ENCODE measurements at regions not wholly inside any gene's neighbourhood (a gene's known extent, or its start where the extent isn't known, plus 50 kb on each side); places are given as distances from the start of the nearest gene placed in this dataset.
"Not testable (repeated sequence)": the region's sequence is repeated elsewhere in the genome, so short reads cannot be mapped to it uniquely, and the experiment has no call there.

GRCh38 chrX:34341258-34341657 is 209.1 kb upstream of the FAM47A start:
- H3K4ac ChIP-seq (ENCODE audit: low read depth in 1 of 2, low read length in 2 of 2) = no peak overlapping the region
- H3K27me3 ChIP-seq (ENCODE audit: control insufficient read depth in 1 of 2, insufficient read depth in 1 of 2, low read length in 2 of 2) = no peaks in the 10 kb centered on the region
- no peaks in the 10 kb centered on the region for H3K79me1 ChIP-seq (replicated peaks; ENCODE audit: low read length, poor library complexity, severe bottlenecking)
- H2BK5ac ChIP-seq (ENCODE audit: low read depth, low read length, poor library complexity, severe bottlenecking) = no peak overlapping the region
- H3K4me1 ChIP-seq (ENCODE audit: control insufficient read depth, insufficient read depth, low read depth, low read length) = no peaks in the 10 kb centered on the region
- H3K18ac ChIP-seq (ENCODE audit: low read depth in 1 of 2, low read length in 2 of 2) = no peak overlapping the region
- H3K4me3 ChIP-seq (ENCODE audit: insufficient read depth in 1 of 2, low read depth in 1 of 2, low read length in 2 of 2) = no peak overlapping the region
- H4K91ac ChIP-seq (ENCODE audit: low read length) = no peak overlapping the region
- no peak overlapping the region for H3K9ac ChIP-seq (ENCODE audit: low read length)
- no peak overlapping the region for H3K27ac ChIP-seq (ENCODE audit: low read length, poor library complexity, severe bottlenecking)
- no peak overlapping the region for H2BK15ac ChIP-seq (ENCODE audit: low read depth, poor library complexity, severe bottlenecking)
- no peak overlapping the region for H3K4me2 ChIP-seq (ENCODE audit: low read length, poor library complexity, severe bottlenecking)
- no peak overlapping the region for H4K8ac ChIP-seq (ENCODE audit: low read length)
- H3K23ac ChIP-seq (ENCODE audit: low read length in 2 of 2) = no peak overlapping the region
- no peak for DNase-seq
- no peaks in the 10 kb centered on the region for H3K9me3 ChIP-seq (ENCODE audit: control insufficient read depth, low read length)
- H2AFZ ChIP-seq (ENCODE audit: low read depth, low read length) = no peak overlapping the region
- H2BK120ac ChIP-seq (ENCODE audit: low read depth, low read length) = no peak overlapping the region
- H3K14ac ChIP-seq (ENCODE audit: low read length in 2 of 2) = no peak overlapping the region
- no peak overlapping the region for H2AK5ac ChIP-seq (ENCODE audit: low read length, severe bottlenecking)
- no peak overlapping the region for H2BK12ac ChIP-seq (ENCODE audit: low read length in 2 of 2)
- H3K36me3 ChIP-seq (ENCODE audit: control insufficient read depth in 1 of 2, insufficient read depth in 2 of 2, low read depth in 1 of 2, low read length in 2 of 2) = no peaks in the 10 kb centered on the region

GRCh38 chrX:34338046-34338445 is 205.9 kb upstream of the FAM47A start:
- Histone ChIP-seq H3K27ac (ENCODE audit: low read length, poor library complexity, severe bottlenecking) (no peak overlapping the region), H2AFZ (ENCODE audit: low read depth, low read length) (no peak overlapping the region), H3K23ac (ENCODE audit: low read length in 2 of 2) (no peak overlapping the region), H2AK5ac (ENCODE audit: low read length, severe bottlenecking) (no peak overlapping the region), H4K91ac (ENCODE audit: low read length) (no peak overlapping the region), H2BK120ac (ENCODE audit: low read depth, low read length) (no peak overlapping the region), H3K36me3 (ENCODE audit: control insufficient read depth in 1 of 2, insufficient read depth in 2 of 2, low read depth in 1 of 2, low read length in 2 of 2) (no peaks in the 10 kb centered on the region), H4K8ac (ENCODE audit: low read length) (no peak overlapping the region), H3K27me3 (ENCODE audit: control insufficient read depth in 1 of 2, insufficient read depth in 1 of 2, low read length in 2 of 2) (no peaks in the 10 kb centered on the region), H3K4me2 (ENCODE audit: low read length, poor library complexity, severe bottlenecking) (no peak overlapping the region), H2BK5ac (ENCODE audit: low read depth, low read length, poor library complexity, severe bottlenecking) (no peak overlapping the region), H3K4me3 (ENCODE audit: insufficient read depth in 1 of 2, low read depth in 1 of 2, low read length in 2 of 2) (no peak overlapping the region), H2BK12ac (ENCODE audit: low read length in 2 of 2) (no peak overlapping the region), H3K4me1 (ENCODE audit: control insufficient read depth, insufficient read depth, low read depth, low read length) (no peaks in the 10 kb centered on the region), H2BK15ac (ENCODE audit: low read depth, poor library complexity, severe bottlenecking) (no peak overlapping the region), H3K9ac (ENCODE audit: low read length) (no peak overlapping the region), H3K14ac (ENCODE audit: low read length in 2 of 2) (no peak overlapping the region), H3K18ac (ENCODE audit: low read depth in 1 of 2, low read length in 2 of 2) (no peak overlapping the region), H3K9me3 (ENCODE audit: control insufficient read depth, low read length) (no peaks in the 10 kb centered on the region), H3K79me1 (replicated peaks; ENCODE audit: low read length, poor library complexity, severe bottlenecking) (no peaks in the 10 kb centered on the region), H3K4ac (ENCODE audit: low read depth in 1 of 2, low read length in 2 of 2) (no peak overlapping the region)
- DNase-seq = no peak

GRCh38 chrX:34335376-34335775 is 203.3 kb upstream of the FAM47A start:
- 87% methylated on average over 2 of the region's 2 CpGs for WGBS

GRCh38 chrX:34332334-34332733 is 200.2 kb upstream of the FAM47A start:
- no peaks in the 10 kb centered on the region for H3K9me3 ChIP-seq (ENCODE audit: control insufficient read depth, low read length)
- H2BK120ac ChIP-seq (ENCODE audit: low read depth, low read length) = no peak overlapping the region
- H3K9ac ChIP-seq (ENCODE audit: low read length) = no peak overlapping the region
- no peak overlapping the region for H3K4me2 ChIP-seq (ENCODE audit: low read length, poor library complexity, severe bottlenecking)
- H3K23ac ChIP-seq (ENCODE audit: low read length in 2 of 2) = no peak overlapping the region
- no peak overlapping the region for H4K91ac ChIP-seq (ENCODE audit: low read length)
- no peak overlapping the region for H3K4me3 ChIP-seq (ENCODE audit: insufficient read depth in 1 of 2, low read depth in 1 of 2, low read length in 2 of 2)
- no peak overlapping the region for H3K14ac ChIP-seq (ENCODE audit: low read length in 2 of 2)
- H2BK12ac ChIP-seq (ENCODE audit: low read length in 2 of 2) = no peak overlapping the region
- no peaks in the 10 kb centered on the region for H3K79me1 ChIP-seq (replicated peaks; ENCODE audit: low read length, poor library complexity, severe bottlenecking)
- H3K4me1 ChIP-seq (ENCODE audit: control insufficient read depth, insufficient read depth, low read depth, low read length) = no peaks in the 10 kb centered on the region
- no peaks in the 10 kb centered on the region for H3K36me3 ChIP-seq (ENCODE audit: control insufficient read depth in 1 of 2, insufficient read depth in 2 of 2, low read depth in 1 of 2, low read length in 2 of 2)
- H2AFZ ChIP-seq (ENCODE audit: low read depth, low read length) = no peak overlapping the region
- no peak overlapping the region for H4K8ac ChIP-seq (ENCODE audit: low read length)
- H2BK15ac ChIP-seq (ENCODE audit: low read depth, poor library complexity, severe bottlenecking) = no peak overlapping the region
- H3K4ac ChIP-seq (ENCODE audit: low read depth in 1 of 2, low read length in 2 of 2) = no peak overlapping the region
- no peak overlapping the region for H2AK5ac ChIP-seq (ENCODE audit: low read length, severe bottlenecking)
- H3K27me3 ChIP-seq (ENCODE audit: control insufficient read depth in 1 of 2, insufficient read depth in 1 of 2, low read length in 2 of 2) = no peaks in the 10 kb centered on the region
- H2BK5ac ChIP-seq (ENCODE audit: low read depth, low read length, poor library complexity, severe bottlenecking) = no peak overlapping the region
- no peak for DNase-seq
- no peak overlapping the region for H3K18ac ChIP-seq (ENCODE audit: low read depth in 1 of 2, low read length in 2 of 2)
- 71% methylated on average over 2 of the region's 2 CpGs for WGBS
- H3K27ac ChIP-seq (ENCODE audit: low read length, poor library complexity, severe bottlenecking) = no peak overlapping the region

More at GRCh38 chrX:34335376-34335775, 203.3 kb upstream of the FAM47A start:
- H3K27me3 ChIP-seq (ENCODE audit: control insufficient read depth in 1 of 2, insufficient read depth in 1 of 2, low read length in 2 of 2); H2BK12ac ChIP-seq (ENCODE audit: low read length in 2 of 2); H3K4me3 ChIP-seq (ENCODE audit: insufficient read depth in 1 of 2, low read depth in 1 of 2, low read length in 2 of 2); H3K23ac ChIP-seq (ENCODE audit: low read length in 2 of 2); H3K4me1 ChIP-seq (ENCODE audit: control insufficient read depth, insufficient read depth, low read depth, low read length); H2AK5ac ChIP-seq (ENCODE audit: low read length, severe bottlenecking); H3K79me1 ChIP-seq (replicated peaks; ENCODE audit: low read length, poor library complexity, severe bottlenecking); H2BK120ac ChIP-seq (ENCODE audit: low read depth, low read length); H3K36me3 ChIP-seq (ENCODE audit: control insufficient read depth in 1 of 2, insufficient read depth in 2 of 2, low read depth in 1 of 2, low read length in 2 of 2); H2BK5ac ChIP-seq (ENCODE audit: low read depth, low read length, poor library complexity, severe bottlenecking); DNase-seq; H4K8ac ChIP-seq (ENCODE audit: low read length); H3K9ac ChIP-seq (ENCODE audit: low read length); H3K9me3 ChIP-seq (ENCODE audit: control insufficient read depth, low read length); H2AFZ ChIP-seq (ENCODE audit: low read depth, low read length); H3K4ac ChIP-seq (ENCODE audit: low read depth in 1 of 2, low read length in 2 of 2); H3K27ac ChIP-seq (ENCODE audit: low read length, poor library complexity, severe bottlenecking); H2BK15ac ChIP-seq (ENCODE audit: low read depth, poor library complexity, severe bottlenecking); H4K91ac ChIP-seq (ENCODE audit: low read length); H3K4me2 ChIP-seq (ENCODE audit: low read length, poor library complexity, severe bottlenecking); H3K14ac ChIP-seq (ENCODE audit: low read length in 2 of 2); H3K18ac ChIP-seq (ENCODE audit: low read depth in 1 of 2, low read length in 2 of 2): not testable (repeated sequence)

Measured in mesenchymal stem cell (in vitro differentiated cells and primary cell).